CD4-positive, alpha-beta T cell treated with Interleukin-15 for 4 hours (primary cell): ENCODE measurements at regions not wholly inside any gene's neighbourhood (a gene's known extent, or its start where the extent isn't known, plus 50 kb on each side); places are given as distances from the start of the nearest gene placed in this dataset.
"Not testable (repeated sequence)": the region's sequence is repeated elsewhere in the genome, so short reads cannot be mapped to it uniquely, and the experiment has no call there.

Experiments
- DNase-seq: peaks from one replicate; pipeline ENCODE4 v3.0.0-alpha.2; 2020; ENCODE audit warnings: low spot score

DNA sequence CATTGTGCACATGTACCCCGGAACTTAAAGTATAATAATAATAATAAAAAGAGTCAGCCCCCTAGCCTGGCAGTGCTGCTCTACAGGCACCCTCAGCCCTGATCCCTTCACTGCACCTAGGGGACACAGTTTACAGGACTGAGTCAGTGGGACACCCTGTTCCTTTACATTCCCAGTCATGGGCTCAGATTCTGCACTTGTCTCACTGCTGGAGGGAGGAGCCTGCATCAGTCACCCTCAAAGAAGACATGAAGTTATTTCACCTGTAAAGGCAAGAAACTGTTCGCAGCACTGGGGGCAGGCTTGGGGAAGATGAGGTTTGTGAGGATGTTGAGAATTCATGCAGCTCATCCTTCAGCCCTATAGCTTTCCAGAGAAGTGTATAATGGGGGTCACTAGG, 50.7 kb upstream of the VPREB1 start:
- no peak for DNase-seq

DNA sequence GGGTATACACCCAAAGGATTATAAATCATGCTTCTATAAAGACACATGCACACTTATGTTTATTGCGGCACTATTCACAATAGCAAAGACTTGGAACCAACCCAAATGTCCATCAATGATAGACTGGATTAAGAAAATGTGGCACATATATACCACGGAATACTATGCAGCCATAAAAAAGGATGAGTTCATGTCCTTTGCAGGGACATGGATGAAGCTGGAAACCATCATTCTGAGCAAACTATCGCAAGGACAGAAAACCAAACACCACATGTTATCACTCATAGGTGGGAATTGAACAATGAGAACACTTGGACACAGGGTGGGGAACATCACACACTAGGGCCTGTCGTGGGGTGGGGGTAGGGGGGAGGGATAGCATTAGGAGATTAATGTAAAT, 51.1 kb upstream of the VPREB1 start:
- not testable (repeated sequence) for DNase-seq

DNA sequence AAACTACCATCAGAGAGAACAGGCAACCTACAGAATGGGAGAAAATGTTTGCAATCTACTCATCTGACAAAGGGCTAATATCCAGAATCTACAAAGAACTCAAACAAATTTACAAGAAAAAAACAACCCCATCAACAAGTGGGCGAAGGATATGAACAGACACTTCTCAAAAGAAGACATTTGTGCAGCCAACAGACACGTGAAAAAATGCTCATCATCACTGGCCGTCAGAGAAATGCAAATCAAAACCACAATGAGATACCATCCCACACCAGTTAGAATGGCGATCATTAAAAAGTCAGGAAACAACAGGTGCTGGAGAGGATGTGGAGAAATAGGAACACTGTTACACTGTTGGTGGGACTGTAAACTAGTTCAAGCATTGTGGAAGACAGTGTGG, 51.6 kb upstream of the VPREB1 start:
- DNase-seq: not testable (repeated sequence)

DNA sequence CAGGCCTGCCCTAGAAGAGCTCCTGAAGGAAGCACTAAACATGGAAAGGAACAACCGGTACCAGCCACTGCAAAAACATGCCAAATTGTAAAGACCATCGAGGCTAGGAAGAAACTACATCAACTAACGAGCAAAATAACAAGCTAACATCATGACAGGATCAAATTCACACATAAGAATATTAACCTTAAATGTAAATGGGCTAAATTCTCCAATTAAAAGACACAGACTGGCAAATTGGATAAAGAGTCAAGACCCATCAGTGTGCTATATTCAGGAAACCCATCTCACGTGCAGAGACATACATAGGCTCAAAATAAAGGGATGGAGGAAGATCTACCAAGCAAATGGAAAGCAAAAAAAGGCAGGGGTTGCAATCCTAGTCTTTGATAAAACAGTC, 54.8 kb upstream of the VPREB1 start:
- not testable (repeated sequence) for DNase-seq

DNA sequence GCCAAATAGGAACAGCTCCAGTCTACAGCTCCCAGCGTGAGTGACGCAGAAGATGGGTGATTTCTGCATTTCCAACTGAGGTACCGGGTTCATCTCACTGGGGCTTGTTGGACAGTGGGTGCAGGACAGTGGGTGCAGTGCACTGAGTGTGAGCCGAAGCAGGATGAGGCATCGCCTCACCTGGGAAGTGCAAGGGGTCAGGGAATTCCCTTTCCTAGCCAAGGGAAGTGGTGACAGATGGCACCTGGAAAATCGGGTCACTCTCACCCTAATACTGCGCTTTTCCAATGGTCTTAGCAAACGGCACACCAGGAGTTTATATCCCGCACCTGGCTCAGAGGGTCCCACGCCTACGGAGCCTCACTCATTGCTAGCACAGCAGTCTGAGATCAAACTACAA, 56.7 kb upstream of the VPREB1 start:
- not testable (repeated sequence) for DNase-seq

DNA sequence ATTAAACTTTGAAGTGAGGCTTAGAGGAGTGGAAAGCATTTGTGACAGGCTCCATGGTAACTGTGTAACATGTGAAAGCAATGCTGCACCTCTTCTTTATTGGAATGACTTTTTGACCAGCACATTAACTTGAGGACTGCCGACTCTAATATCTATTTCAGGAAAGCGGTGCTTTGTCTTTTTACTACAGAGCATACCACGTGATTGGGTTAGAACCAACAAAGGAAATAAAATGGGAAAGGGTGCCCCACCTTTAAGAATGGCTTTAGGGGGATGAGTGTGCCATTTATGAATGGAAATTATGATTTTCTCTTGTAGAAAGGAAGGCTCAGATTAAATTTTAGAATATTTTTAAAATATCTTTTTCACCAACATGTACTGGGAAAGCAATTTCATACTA, 57.3 kb upstream of the VPREB1 start:
- no peak for DNase-seq

DNA sequence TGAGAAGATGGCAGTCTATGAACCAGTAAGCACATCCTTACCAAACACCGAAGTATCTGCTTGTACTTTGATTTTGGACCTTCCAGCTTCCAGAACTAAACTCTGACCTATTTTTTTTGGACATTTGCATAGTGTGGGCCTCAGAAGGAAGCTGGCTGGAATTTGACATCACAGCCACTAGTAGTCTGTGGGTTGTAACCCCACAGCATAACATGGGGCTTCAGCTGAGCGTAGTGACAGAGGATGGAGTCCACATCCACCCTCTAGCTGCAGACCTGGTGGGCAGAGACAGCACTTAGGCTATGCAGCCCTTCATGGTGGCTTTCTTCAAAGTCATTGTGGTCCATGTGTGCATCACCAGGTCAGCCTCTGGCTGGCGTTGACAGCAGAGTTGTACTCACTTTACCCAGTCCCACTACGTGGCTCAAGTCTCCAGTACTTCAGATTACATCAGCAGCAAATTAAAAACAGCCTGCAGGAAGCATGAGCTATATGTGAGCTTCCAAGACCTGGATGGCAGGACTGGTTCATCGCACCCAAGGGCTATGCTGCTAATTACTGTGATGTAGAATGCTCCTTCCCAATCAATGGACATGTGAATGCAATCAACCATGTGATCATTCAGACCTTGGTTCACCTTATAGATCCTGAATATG, 58.6 kb upstream of the VPREB1 start:
- DNase-seq: no peak

DNA sequence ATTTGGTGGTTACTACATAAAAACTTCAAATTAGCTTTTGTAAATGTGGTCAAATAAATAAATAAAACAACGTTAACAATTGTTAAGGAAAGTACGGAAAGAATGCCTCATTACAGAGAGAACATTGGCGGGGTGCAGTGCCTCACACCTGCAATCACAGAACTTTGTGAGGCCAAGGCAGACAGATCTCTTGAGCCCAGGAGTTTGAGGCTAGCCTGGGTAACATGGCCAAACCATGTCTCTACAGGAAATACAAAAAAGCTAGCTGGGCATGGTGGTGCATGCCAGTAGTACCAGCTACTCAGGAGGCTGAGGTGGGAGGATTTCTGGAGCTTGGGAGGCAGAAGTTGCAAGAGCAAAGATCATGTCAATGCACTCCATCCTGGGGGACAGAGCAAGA, 59.4 kb upstream of the VPREB1 start:
- no peak for DNase-seq

DNA sequence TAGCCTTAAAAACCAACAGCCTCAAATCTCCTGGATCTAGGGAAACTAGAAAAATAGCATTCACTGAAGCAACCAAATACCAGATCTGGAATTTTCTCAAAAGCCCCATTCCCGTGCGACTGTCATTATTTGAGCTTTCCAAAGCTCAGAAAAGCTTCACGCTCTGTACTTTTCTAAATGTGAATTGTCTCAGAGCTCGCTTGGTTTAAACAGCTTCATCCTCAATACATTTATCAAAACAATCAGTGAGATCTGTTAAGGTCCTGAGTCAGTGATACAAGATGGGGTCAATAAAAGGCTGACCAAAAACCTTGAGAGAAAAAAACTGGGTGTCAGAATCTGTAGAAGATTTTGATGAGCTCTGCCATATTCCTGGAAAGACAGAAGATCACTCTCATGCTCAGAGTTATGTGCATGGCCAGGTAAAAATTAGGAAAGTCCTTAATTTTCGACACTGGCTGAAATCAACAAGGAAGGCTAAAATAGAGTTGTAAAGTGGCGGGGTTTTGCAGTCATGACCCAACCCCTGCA, 60.2 kb upstream of the VPREB1 start:
- DNase-seq: no peak

DNA sequence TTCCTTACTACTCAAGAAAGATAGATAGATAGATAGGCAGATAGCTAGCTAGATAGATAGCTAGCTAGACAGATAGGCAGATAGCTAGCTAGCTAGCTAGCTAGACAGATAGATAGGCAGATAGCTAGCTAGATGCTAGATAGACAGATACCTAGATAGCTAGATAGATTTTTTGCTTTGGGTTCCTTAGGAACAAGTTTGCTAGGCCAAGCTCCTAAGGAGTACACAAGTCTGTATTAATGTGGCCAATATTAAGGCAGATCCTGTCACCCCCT, 61.7 kb upstream of the VPREB1 start:
- no peak for DNase-seq

DNA sequence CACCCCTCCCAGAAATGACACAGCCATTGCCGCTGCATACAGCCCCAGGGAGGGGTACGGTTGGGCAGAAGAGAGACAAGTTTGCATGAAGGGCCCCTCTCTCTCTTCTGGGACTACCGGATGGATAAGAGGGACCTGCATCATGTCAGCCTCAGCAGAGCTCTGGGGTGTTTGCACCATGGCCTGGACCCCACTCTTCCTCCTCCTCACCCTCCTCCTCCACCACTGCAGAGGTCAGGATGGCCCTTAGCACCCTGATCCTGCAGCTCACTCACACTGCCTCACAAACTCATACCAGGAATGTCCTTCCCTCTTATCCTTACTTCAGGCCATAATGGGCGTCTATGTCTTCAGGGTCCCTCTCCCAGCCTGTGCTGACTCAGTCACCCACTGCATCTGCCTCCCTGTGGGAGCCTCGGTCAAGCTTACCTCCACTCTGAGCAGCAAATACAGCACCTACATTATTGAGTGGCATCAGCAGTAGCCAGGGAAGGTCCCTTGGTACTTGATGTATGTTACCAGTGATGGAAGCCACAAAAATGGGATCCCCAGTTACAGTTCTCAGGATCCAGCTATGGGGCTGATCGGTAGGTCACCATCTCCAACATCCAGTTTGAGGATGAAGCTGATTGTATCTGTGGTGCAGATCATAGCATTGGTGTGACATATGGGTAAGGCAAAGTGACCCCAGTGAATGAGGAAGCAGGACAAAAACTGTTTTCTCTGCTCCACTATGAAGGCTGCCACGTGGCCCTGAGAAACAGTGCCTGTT, 62.2 kb upstream of the VPREB1 start:
- no peak for DNase-seq

DNA sequence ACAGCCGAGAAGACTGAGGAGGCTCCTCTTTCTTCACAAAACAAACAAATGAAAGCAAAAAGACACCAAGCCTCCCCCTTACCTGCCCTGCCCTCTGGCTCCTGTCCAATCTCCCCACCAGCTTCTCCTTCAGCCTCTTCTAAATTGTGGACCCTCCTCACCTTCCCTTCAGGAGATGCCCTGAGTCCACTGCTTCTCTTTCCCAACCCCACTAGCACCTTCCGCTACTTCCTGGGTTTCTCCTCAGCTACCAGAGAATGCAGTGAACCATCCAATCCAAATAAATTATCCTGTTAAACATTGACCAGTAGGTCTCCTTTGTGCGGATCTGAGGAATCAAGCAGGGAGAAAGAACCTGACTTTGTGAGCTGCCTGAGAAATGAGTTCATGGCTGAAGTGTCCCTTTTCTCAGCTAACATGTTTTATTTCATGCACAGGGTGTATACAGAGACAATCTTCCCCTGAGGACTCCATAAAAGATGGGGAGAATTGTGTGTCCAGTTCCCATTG, 63.2 kb upstream of the VPREB1 start:
- DNase-seq: no peak

DNA sequence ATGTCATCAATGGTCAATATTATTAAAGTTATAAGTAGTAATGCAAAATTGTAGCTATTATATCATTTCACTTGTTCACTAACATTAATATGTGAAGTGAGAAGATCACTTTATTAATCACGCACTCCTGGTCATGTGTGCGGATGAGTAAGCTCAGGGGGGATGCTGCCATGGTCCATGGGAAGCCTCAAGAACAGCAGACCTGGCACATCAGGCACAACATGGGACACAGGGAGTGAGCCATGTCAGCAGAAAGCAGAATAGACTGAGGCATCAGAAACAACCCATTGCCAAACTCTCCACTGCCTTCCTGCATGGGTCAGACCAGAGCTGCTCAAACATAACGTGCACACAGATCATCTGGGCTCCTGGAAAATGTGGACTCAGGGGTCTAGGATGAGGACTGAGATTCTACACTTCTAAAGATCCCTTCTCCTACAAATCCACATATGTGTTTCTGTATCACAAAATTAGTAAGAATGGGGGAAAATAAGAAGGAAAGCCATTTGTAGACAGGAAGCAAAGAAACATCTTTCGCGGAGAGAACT, 63.8 kb upstream of the VPREB1 start:
- DNase-seq: no peak

DNA sequence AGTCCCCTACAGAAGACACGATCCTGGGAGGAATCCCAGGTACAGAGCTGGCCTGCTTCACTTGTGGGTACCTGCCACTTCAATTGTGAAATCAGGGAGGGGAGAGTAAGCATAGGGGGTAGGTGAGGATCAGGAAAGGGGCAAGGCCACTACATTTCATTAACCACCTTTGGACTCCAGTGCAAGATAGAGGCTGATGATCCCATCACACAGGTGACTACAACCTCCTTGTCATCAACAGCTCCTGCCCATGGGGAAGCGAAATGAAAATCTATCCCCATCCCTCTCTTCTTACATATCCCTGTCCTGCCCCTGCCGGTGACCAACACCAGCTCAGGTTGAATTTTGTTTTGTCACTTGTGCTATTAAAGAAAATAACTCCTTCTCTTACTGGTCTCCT, 64.7 kb upstream of the VPREB1 start:
- DNase-seq: no peak

DNA sequence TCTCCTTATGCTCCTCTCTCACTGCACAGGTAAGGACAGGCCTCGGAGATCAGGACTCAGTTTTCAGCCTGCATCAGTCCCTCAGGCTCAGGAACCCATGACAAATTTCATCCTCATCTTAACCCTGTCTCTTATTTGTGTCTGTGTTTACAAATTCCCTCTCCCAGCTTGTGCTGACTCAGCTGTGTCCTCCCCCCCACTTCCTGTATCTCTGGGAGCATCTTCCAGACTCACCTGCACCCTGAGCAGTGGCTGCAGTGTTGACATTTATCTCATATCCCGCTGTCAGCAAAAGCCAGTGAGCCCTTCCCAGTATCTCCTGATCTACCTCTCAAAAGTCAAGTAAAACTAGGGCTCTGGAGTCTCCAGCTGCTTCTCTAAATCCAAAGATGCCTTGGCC, 65.6 kb upstream of the VPREB1 start:
- DNase-seq: no peak

DNA sequence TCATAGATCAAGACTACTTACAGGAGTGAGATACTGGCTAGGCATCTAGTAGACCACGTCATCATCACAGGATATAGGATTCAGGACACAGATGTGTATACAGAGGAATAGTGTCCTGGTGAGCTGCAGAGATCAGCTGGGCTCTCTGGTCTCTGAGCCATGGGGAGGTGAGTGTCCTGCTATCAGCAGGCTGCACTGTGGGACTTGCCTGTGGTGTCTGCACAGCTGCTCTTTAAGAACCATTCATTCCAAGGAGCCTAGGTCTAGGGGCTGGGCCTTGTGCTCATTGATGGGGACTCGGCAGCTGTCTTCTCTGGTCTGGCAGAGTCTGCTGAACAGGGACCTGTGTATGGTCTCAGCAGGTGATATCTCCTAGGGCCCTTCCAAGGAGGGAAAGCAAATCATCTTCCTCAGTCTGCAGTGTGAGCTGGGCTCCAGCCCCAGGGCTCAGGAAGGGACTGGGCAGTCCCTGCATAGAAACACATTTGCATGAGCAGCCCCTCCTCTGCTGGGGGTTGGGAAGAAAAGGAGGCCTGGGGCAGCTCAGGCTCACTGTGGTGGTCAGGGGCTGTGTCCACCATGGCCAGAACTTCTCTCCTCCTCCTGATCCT, 66.1 kb upstream of the VPREB1 start:
- DNase-seq: no peak

DNA sequence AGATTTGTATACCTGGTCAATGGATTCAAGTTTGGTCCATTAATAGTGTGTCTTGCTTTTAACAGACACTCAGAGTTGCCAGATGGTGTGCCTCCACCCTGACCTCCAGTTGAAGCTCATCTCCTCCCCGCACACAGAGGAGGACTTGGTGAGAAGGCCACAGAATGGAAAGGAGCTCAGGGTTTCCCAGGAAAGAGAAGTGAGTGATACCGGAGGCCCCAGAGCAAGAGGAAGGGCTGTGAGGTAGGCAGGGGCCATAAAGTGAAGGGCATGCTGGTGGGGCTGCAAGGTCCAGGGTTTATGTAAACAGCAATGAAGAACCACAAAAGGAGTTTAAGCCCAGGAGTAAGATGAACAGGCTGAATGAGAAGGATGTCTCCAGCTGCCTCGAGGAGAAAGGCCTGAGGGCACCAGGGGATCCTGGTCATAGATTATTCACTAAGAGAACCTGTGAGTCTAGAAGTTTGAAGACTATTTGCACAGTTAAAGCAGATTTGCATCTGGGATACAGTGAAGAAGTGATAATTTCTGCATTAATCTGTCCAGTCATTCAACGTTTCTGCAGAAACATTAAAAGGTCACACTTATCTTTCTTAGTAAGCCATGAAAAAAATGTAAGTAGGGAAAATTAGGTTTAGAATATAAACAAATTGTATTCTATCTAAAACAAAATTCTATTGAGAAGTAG, 67.5 kb upstream of the VPREB1 start:
- no peak for DNase-seq

DNA sequence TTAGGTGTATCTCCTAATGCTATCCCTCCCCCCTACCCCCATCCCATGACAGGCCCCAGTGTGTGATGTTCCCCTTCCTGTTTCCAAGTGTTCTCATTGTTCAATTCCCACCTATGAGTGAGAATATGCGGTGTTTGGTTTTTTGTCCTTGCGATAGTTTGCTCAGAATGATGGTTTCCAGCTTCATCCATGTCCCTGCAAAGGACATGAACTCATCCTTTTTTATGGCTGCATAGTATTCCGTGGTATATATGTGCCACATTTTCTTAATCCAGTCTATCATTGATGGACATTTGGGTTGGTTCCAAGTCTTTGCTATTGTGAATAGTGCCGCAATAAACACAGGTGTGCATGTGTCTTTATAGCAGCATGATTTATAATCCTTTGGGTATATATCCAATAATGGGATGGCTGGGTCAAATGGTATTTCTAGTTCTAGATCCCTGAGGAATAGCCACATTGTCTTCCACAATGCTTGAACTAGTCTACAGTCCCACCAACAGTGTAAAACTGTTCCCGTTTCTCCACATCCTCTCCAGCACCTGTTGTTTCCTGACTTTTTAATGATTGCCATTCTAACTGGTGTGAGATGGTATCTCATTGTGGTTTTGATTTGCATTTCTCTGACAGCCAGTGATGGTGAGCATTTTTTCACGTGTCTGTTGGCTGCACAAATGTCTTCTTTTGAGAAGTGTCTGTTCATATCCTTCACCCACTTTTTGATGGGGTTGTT, 71.5 kb upstream of the VPREB1 start:
- DNase-seq: not testable (repeated sequence)

DNA sequence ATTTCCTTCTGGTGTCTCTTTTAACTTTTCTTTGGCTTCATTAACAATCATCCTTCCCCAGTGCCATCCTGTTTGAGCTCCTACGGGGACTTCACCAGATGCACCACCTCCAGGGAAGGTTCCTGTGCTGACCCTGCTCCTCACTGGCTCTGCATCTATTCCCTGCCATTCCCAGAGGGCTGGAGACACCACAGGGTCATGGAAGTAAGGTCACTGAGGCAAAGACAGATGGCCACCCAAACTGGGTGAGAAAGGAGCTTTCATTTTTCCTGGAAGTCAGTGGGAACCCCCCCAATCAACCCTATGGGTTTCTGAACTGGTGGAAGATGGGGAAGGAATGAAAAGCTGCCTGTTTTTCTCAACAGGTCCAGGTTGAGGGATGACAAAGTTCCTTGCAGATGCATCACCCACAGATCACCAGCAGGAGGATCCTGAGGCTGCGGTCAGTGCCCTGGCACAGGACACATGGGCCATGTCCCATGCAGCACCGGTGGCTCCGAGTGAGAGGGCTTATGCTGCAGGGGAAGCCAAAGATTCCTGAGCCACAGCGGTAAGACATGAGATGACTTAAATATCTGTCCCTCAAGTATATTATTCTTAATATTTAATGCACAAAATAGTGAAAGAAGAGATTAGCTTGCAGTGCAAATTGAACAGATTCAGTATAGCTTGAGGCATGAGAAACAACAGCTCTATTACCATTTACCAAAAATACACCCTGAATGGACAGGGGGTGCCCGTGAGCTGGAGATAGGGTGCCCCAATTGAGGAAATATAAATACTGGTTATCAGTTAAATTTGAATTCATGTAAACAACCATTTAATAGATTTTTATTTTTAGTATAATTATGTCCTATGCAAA, 73.0 kb upstream of the VPREB1 start:
- DNase-seq: no peak

DNA sequence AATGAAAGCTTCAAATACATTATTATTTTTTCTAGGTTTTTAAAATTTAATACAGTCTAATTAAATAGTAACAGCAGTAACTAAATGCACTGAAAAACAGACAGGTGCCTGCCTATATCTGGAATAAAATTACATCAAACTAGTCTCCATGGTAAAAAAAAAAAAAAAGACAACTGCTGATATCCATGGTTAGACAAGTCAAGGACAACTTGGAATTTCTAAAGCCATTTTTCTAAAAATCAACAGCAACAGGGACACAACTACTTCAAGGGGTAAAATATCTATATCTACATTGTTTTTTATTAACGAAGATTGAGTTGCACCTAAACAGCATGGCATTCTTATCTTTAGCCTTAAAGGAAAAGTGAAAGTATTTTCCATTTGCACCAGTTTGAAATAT, 74.7 kb upstream of the VPREB1 start:
- no peak for DNase-seq
